ENCODE measurements at regions not wholly inside any gene's neighbourhood (a gene's known extent, or its start where the extent isn't known, plus 50 kb on each side); places are given as distances from the start of the nearest gene placed in this dataset.

GRCh38 chr2:156915332-156915731, 342.2 kb upstream of the GALNT5 start:
- intact Hi-C loops (cut with DNase I), result no loop called here
- Histone ChIP-seq H3K4me1 (no peaks in the 10 kb centered on the region), H3K9me3 (no peaks in the 10 kb centered on the region), H3K4me3 (no peak overlapping the region), H3K27ac (no peak overlapping the region), H3K27me3 (no peaks in the 10 kb centered on the region), H3K36me3 (replicated peaks in 1 of 2; ENCODE audit: insufficient read depth in 1 of 2, low read depth in 2 of 2) (no peaks in the 10 kb centered on the region)
- no peak for ATAC-seq
- DNase-seq, result no peak
- no peak for TF ChIP-seq CTCF (IDR thresholded peaks at IDR 0.05)
- no peak for TF ChIP-seq POLR2A (IDR thresholded peaks at IDR 0.05)

- intact Hi-C loops (cut with DNase I), result no loop called here
- Histone ChIP-seq H3K4me1 (no peaks in the 10 kb centered on the region), H3K36me3 (replicated peaks in 1 of 2; ENCODE audit: insufficient read depth in 1 of 2, low read depth in 2 of 2) (no peaks in the 10 kb centered on the region), H3K27ac (no peak overlapping the region), H3K9me3 (no peaks in the 10 kb centered on the region), H3K4me3 (no peak overlapping the region), H3K27me3 (no peaks in the 10 kb centered on the region)
- ATAC-seq (no peak), DNase-seq (no peak)
- WGBS, 2 donors, result 13 to 15% methylated on average over 1 of the region's 1 CpG
- TF ChIP-seq CTCF (IDR thresholded peaks at IDR 0.05), result no peak
- TF ChIP-seq POLR2A (IDR thresholded peaks at IDR 0.05), result no peak
Observed at GRCh38 chr2:156918410-156918809, 339.1 kb upstream of the GALNT5 start.

GRCh38 chr2:156930423-156930822, 327.1 kb upstream of the GALNT5 start:
- Histone ChIP-seq H3K4me3 (no peak overlapping the region), H3K27ac (no peak overlapping the region), H3K4me1 (no peaks in the 10 kb centered on the region), H3K36me3 (replicated peaks in 1 of 2; ENCODE audit: insufficient read depth in 1 of 2, low read depth in 2 of 2) (no peaks in the 10 kb centered on the region), H3K27me3 (no peaks in the 10 kb centered on the region), H3K9me3 (no peaks in the 10 kb centered on the region)
- intact Hi-C loops (cut with DNase I), result no loop called here
- no peak for DNase-seq
- no peak for TF ChIP-seq CTCF (IDR thresholded peaks at IDR 0.05)
- TF ChIP-seq POLR2A (IDR thresholded peaks at IDR 0.05), result no peak
- ATAC-seq, result no peak
- 40 to 45% methylated on average over 2 of the region's 2 CpGs for WGBS, 2 donors

GRCh38 chr2:156933645-156934225, 323.8 kb upstream of the GALNT5 start:
- Histone ChIP-seq H3K27me3 (no peaks in the 10 kb centered on the region), H3K4me1 (no peaks in the 10 kb centered on the region), H3K9me3 (no peaks in the 10 kb centered on the region), H3K4me3 (no peak overlapping the region), H3K36me3 (replicated peaks in 1 of 2; ENCODE audit: insufficient read depth in 1 of 2, low read depth in 2 of 2) (no peaks in the 10 kb centered on the region), H3K27ac (no peak overlapping the region)
- no peak for ATAC-seq
- WGBS, 2 donors, result 23 to 32% methylated on average over 3 of the region's 3 CpGs
- no peak for DNase-seq
- TF ChIP-seq POLR2A (IDR thresholded peaks at IDR 0.05) (no peak), CTCF (IDR thresholded peaks at IDR 0.05) (no peak)
- intact Hi-C loops (cut with DNase I), result no loop called here

GRCh38 chr2:156935616-156936015, 321.9 kb upstream of the GALNT5 start:
- 46 to 49% methylated on average over 5 of the region's 5 CpGs for whole genome bisulfite sequencing, 2 donors
- no peaks in the 10 kb centered on the region for H3K36me3 ChIP-seq (replicated peaks in 1 of 2; ENCODE audit: insufficient read depth in 1 of 2, low read depth in 2 of 2)
- intact Hi-C loops (cut with DNase I), result no loop called here
- no peaks in the 10 kb centered on the region for H3K27me3 ChIP-seq
- TF ChIP-seq POLR2A (IDR thresholded peaks at IDR 0.05), result no peak
- no peak for TF ChIP-seq CTCF (IDR thresholded peaks at IDR 0.05)
- no peak overlapping the region for H3K27ac ChIP-seq
- no peak for ATAC-seq
- no peaks in the 10 kb centered on the region for H3K4me1 ChIP-seq
- H3K4me3 ChIP-seq, result no peak overlapping the region
- no peaks in the 10 kb centered on the region for H3K9me3 ChIP-seq
- DNase-seq, result no peak
